IMR-90 (cell line): ENCODE measurements at regions not wholly inside any gene's neighbourhood (a gene's known extent, or its start where the extent isn't known, plus 50 kb on each side); places are given as distances from the start of the nearest gene placed in this dataset.

Experiments used
- CTCF ChIP-seq: conservative IDR thresholded peaks from 2 replicates; pipeline ENCODE4 v1.5.1; 2012; ENCODE audit warnings: mild to moderate bottlenecking, low read depth, low read length, improper control_type of control experiment
- POLR2A ChIP-seq: IDR thresholded peaks from 2 replicates; pipeline ENCODE4 v1.6.1; 2012; ENCODE audit warnings: mild to moderate bottlenecking, low read depth, low read length

DNA sequence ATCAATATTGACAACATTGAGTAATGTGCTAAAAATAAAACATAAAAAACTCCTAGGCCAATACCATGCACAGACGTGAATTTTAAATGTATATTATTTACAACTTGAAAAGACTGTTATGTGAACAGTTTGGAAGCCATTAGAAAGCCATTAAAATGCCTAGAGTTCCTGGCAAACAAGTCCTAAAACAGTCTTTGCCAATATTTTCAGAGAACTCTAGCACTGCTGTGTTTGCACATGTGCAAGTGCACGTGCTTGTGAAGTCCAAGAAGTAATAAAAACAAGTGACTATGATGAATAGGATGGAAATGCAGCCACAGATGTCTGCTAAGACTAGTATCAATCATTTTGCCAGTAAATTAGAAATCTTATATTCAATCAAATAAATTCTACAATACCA is 1447.6 kb downstream of the GRIK2 start:
- TF ChIP-seq CTCF (no peak), POLR2A (no peak)
